ENCODE measurements at regions not wholly inside any gene's neighbourhood (a gene's known extent, or its start where the extent isn't known, plus 50 kb on each side); places are given as distances from the start of the nearest gene placed in this dataset.
"Not testable (repeated sequence)": the region's sequence is repeated elsewhere in the genome, so short reads cannot be mapped to it uniquely, and the experiment has no call there.

GRCh38 chr7:159210581-159211235 lies 66.0 kb upstream of the VIPR2 start:
- no peak for TF ChIP-seq CTCF (conservative IDR thresholded peaks at IDR 0.05; ENCODE audit: low read depth, low read length)
- no peak for DNase-seq (ENCODE audit: low read depth)
- H3K4me3 ChIP-seq (ENCODE audit: low read depth, low read length): no peak overlapping the region

GRCh38 chr7:159209429-159209828 lies 64.8 kb upstream of the VIPR2 start:
- no peak overlapping the region for H3K4me3 ChIP-seq (ENCODE audit: low read depth, low read length)
- TF ChIP-seq CTCF (conservative IDR thresholded peaks at IDR 0.05; ENCODE audit: low read depth, low read length): no peak
- DNase-seq (ENCODE audit: low read depth): no peak

GRCh38 chr7:159207951-159208350 lies 63.3 kb upstream of the VIPR2 start:
- TF ChIP-seq CTCF (conservative IDR thresholded peaks at IDR 0.05; ENCODE audit: low read depth, low read length): no peak
- no peak overlapping the region for H3K4me3 ChIP-seq (ENCODE audit: low read depth, low read length)
- DNase-seq (ENCODE audit: low read depth): no peak

- TF ChIP-seq CTCF (conservative IDR thresholded peaks at IDR 0.05; ENCODE audit: low read depth, low read length): no peak
- no peak overlapping the region for H3K4me3 ChIP-seq (ENCODE audit: low read depth, low read length)
- DNase-seq (ENCODE audit: low read depth): no peak
Observed at GRCh38 chr7:159207393-159207792, 62.7 kb upstream of the VIPR2 start.

GRCh38 chr7:159205833-159206232 lies 61.2 kb upstream of the VIPR2 start:
- no peak for TF ChIP-seq CTCF (conservative IDR thresholded peaks at IDR 0.05; ENCODE audit: low read depth, low read length)
- no peak for DNase-seq (ENCODE audit: low read depth)
- no peak overlapping the region for H3K4me3 ChIP-seq (ENCODE audit: low read depth, low read length)

GRCh38 chr7:159204664-159205063 lies 60.0 kb upstream of the VIPR2 start:
- no peak for DNase-seq (ENCODE audit: low read depth)
- TF ChIP-seq CTCF (conservative IDR thresholded peaks at IDR 0.05; ENCODE audit: low read depth, low read length): no peak
- no peak overlapping the region for H3K4me3 ChIP-seq (ENCODE audit: low read depth, low read length)

- H3K4me3 ChIP-seq (ENCODE audit: low read depth, low read length): not testable (repeated sequence)
Observed at GRCh38 chr7:159203253-159203652, 58.6 kb upstream of the VIPR2 start.

More at GRCh38 chr7:159203253-159203652, 58.6 kb upstream of the VIPR2 start:
- DNase-seq (ENCODE audit: low read depth): not testable (repeated sequence)

All from epithelial cell of proximal tubule (primary cell).